ENCODE measurements at regions not wholly inside any gene's neighbourhood (a gene's known extent, or its start where the extent isn't known, plus 50 kb on each side); places are given as distances from the start of the nearest gene placed in this dataset.
"Not testable (repeated sequence)": the region's sequence is repeated elsewhere in the genome, so short reads cannot be mapped to it uniquely, and the experiment has no call there.

DNA sequence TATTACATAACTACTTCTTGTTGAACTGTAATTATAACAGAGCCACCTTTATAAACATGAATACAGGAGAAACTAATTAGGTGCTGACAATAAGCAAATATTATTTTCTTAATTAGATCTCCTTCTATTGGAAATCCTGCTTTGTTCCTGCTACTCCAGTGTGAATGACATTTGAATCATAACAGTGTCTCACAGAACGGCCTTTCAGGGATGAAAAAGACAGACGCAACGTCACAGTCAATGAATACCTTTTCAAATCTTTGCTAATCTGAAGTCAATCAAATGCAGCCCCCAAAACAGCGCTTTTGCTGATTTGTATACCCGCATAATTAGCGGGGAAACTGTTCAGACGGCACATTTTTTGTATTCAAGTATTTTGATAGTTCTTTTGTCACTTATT lies 240.4 kb upstream of the CDH8 start:
- Histone ChIP-seq H3K36me3 (no peaks in the 10 kb centered on the region), H3K9me3 (ENCODE audit: severe bottlenecking) (no peaks in the 10 kb centered on the region), H3K27me3 (ENCODE audit: insufficient read depth, low read depth, severe bottlenecking) (peaks cover 20% of the 10 kb centered on the region), H3K4me3 (ENCODE audit: low read depth, low read length) (no peak overlapping the region), H3K27ac (no peak overlapping the region)
- no peak for TF ChIP-seq CTCF (IDR thresholded peaks at IDR 0.05; ENCODE audit: low read depth, low read length)
- DNase-seq: no peak

GRCh38 chr16:62272035-62272434 lies 235.8 kb upstream of the CDH8 start:
- no peak for TF ChIP-seq CTCF (IDR thresholded peaks at IDR 0.05; ENCODE audit: low read depth, low read length)
- Histone ChIP-seq H3K4me3 (ENCODE audit: low read depth, low read length) (no peak overlapping the region), H3K27ac (no peak overlapping the region), H3K36me3 (no peaks in the 10 kb centered on the region), H3K9me3 (ENCODE audit: severe bottlenecking) (no peaks in the 10 kb centered on the region), H3K27me3 (ENCODE audit: insufficient read depth, low read depth, severe bottlenecking) (peaks cover 16% of the 10 kb centered on the region)
- DNase-seq: no peak

- Histone ChIP-seq H3K27me3 (ENCODE audit: insufficient read depth, low read depth, severe bottlenecking) (peaks cover 8% of the 10 kb centered on the region), H3K36me3 (no peaks in the 10 kb centered on the region), H3K27ac (no peak overlapping the region), H3K4me3 (ENCODE audit: low read depth, low read length) (no peak overlapping the region), H3K9me3 (ENCODE audit: severe bottlenecking) (no peaks in the 10 kb centered on the region)
- no peak for TF ChIP-seq CTCF (IDR thresholded peaks at IDR 0.05; ENCODE audit: low read depth, low read length)
- DNase-seq: no peak
Observed at GRCh38 chr16:62261760-62262159, 225.5 kb upstream of the CDH8 start.

DNA sequence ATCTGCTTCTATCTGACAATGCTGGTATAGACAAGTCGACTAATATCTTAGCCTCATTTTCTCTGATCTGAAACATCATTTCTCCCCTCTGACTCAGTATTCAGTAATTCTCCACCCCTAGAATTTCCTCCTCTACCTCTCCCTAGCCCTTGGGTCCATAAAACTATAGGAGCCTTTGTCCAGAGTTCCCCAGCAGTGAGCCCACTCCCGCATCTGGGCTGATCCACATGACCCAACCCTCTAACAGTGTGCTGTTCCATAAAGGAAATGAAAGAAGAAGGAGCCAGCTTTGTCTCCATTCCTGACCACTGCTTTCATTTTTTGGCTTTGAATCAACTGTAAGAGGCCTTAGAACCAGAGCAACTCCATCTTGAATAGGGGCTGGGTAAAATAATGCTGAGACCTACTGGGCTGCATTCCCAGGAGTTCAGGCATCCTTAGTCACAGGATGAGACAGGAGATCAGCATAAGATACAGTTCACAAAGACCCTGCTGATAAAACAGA lies 222.7 kb upstream of the CDH8 start:
- H3K36me3 ChIP-seq, H3K27ac ChIP-seq, DNase-seq: not testable (repeated sequence)

DNA sequence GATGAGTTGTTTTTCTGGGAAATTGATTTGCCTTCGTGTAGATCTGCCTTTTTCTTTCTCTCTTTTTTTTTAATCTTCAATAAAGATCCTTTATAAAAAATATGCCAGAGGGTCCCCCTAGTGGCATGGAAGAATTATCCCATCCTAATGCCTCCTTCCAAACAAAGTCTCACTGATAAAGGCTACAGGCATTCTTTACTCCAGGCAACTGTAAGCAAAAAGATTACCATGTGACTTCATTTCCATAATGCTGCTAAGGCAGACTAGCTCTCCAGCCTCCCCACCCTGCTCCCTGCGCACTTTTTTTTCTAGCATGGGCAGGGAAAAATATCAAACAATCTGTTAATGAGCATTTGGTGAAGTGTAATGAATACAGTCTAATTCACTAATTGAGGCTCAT lies 220.2 kb upstream of the CDH8 start:
- DNase-seq: no peak

More for the DNA sequence above, 222.7 kb upstream of the CDH8 start:
- not testable (repeated sequence) for H3K9me3 ChIP-seq (ENCODE audit: severe bottlenecking); H3K4me3 ChIP-seq (ENCODE audit: low read depth, low read length)
- H3K27me3 ChIP-seq (ENCODE audit: insufficient read depth, low read depth, severe bottlenecking): peaks cover 12% of the 10 kb centered on the region

GRCh38 chr16:62254847-62255246 lies 218.6 kb upstream of the CDH8 start:
- H3K9me3 ChIP-seq (ENCODE audit: severe bottlenecking): no peaks in the 10 kb centered on the region
- H3K36me3 ChIP-seq: no peaks in the 10 kb centered on the region
- no peak overlapping the region for H3K4me3 ChIP-seq (ENCODE audit: low read depth, low read length)
- no peak for DNase-seq
- TF ChIP-seq CTCF (IDR thresholded peaks at IDR 0.05; ENCODE audit: low read depth, low read length): no peak
- peaks cover 16% of the 10 kb centered on the region for H3K27me3 ChIP-seq (ENCODE audit: insufficient read depth, low read depth, severe bottlenecking)
- no peak overlapping the region for H3K27ac ChIP-seq

More for the DNA sequence above, 220.2 kb upstream of the CDH8 start:
- Histone ChIP-seq H3K4me3 (ENCODE audit: low read depth, low read length) (no peak overlapping the region), H3K36me3 (no peaks in the 10 kb centered on the region), H3K27ac (no peak overlapping the region), H3K9me3 (ENCODE audit: severe bottlenecking) (no peaks in the 10 kb centered on the region), H3K27me3 (ENCODE audit: insufficient read depth, low read depth, severe bottlenecking) (peaks cover 16% of the 10 kb centered on the region)
- TF ChIP-seq CTCF (IDR thresholded peaks at IDR 0.05; ENCODE audit: low read depth, low read length): peak; percentile 9; the same call in 1 of the 2 replicates
